HepG2 (cell line): ENCODE measurements at regions not wholly inside any gene's neighbourhood (a gene's known extent, or its start where the extent isn't known, plus 50 kb on each side); places are given as distances from the start of the nearest gene placed in this dataset.

Experiments used
- ATAC-seq: fragments of 200-7000 bp; cut with Tn5 transposase; 3 replicates; pipeline ENCODE4 v1.9.1; 2020; ENCODE audit warnings: mild to moderate bottlenecking, moderate library complexity
- BruUV-seq: library from RNA; stranded (reverse); fragments of 400-500 nt; replicated peaks from 2 replicates; lab custom pipeline; 2021; lab: Mats Ljungman, UMichigan
- CTCF ChIA-PET: fragments of 300-600 bp; formaldehyde crosslinking; extraction: SDS; loops from one replicate; lab custom pipeline; 2021; ENCODE audit warnings: low total read pairs, inconsistent platforms, low intra/inter-chr PET ratio; lab: Yijun Ruan, JAX
- POLR2A ChIA-PET: fragments of 350-600 bp; sonication (Branson Sonifier 250); formaldehyde crosslinking; loops from one replicate; lab custom pipeline; 2020; ENCODE audit warnings: antibody characterized with exemption, inconsistent platforms; lab: Yijun Ruan, JAX
- DNase-seq: peaks from one replicate; pipeline ENCODE4 v3.0.0-alpha.2; 2015; ENCODE audit warnings: low spot score
- FAIRE-seq: peaks from 3 replicates; lab custom pipeline; 2011; peaks lifted over from hg19 to GRCh38; lab: Jason Lieb, UNC
- H2AFZ ChIP-seq: one replicate; pipeline ENCODE4 v1.6.1; 2011; ENCODE audit warnings: low read length, inconsistent platforms
- H3K27ac ChIP-seq: fragments of 300-600 bp; 3 replicates; pipeline ENCODE4 v1.8.0; 2011; ENCODE audit warnings: mixed run types, mild to moderate bottlenecking, mixed read lengths, low read length, inconsistent platforms; ENCODE audit not compliant: insufficient read depth; ENCODE audit errors: extremely low read length
- H3K27me3 ChIP-seq, 2 experiments: fragments of 200-600 bp in 1 of 2; 2 replicates in 1 of 2; 3 replicates in 1 of 2; pipeline versions ENCODE4 v1.6.0 to v1.8.0; 2011; ENCODE audit warnings: low read length in 2 of 2, mild to moderate bottlenecking in 2 of 2, moderate library complexity in 2 of 2, inconsistent platforms in 1 of 2; ENCODE audit not compliant: insufficient read depth in 2 of 2, control insufficient read depth in 1 of 2
- H3K36me3 ChIP-seq, 2 experiments: fragments of 200-600 bp in 1 of 2; replicated peaks in 1 of 2; 2 replicates in 1 of 2; 3 replicates in 1 of 2; pipeline versions ENCODE4 v1.5.1 to v1.8.0; 2011; ENCODE audit warnings: low read length in 2 of 2, inconsistent platforms in 1 of 2; ENCODE audit not compliant: insufficient read depth in 2 of 2, control insufficient read depth in 1 of 2
- H3K4me1 ChIP-seq: 2 replicates; pipeline ENCODE4 v1.5.1; 2012; ENCODE audit warnings: low read length, inconsistent platforms; ENCODE audit not compliant: insufficient read depth
- H3K4me2 ChIP-seq: 2 replicates; pipeline ENCODE4 v1.6.0; 2011; ENCODE audit warnings: low read depth, low read length, inconsistent platforms
- H3K4me3 ChIP-seq, 3 experiments: fragments of 200-600 bp in 1 of 3; sonication (generic), shearing (Covaris generic) in 1 of 3; replicated peaks in 1 of 3; 2 replicates each; pipeline ENCODE4 v1.5.1; 2011 to 2016; ENCODE audit warnings: low read length in 3 of 3, inconsistent platforms in 2 of 3, low read depth in 2 of 3, mild to moderate bottlenecking in 2 of 3, control low read depth in 1 of 3, mixed read lengths in 1 of 3; ENCODE audit not compliant: insufficient read depth in 1 of 3
- H3K79me2 ChIP-seq: one replicate; pipeline ENCODE4 v1.6.1; 2011; ENCODE audit warnings: low read length, inconsistent platforms; ENCODE audit not compliant: insufficient read depth
- H3K9ac ChIP-seq: 2 replicates; pipeline ENCODE4 v1.6.0; 2011; ENCODE audit warnings: mild to moderate bottlenecking, low read depth, low read length, inconsistent platforms; ENCODE audit not compliant: insufficient read depth
- H3K9me3 ChIP-seq: 2 replicates; pipeline ENCODE4 v1.5.1; 2012; ENCODE audit warnings: mild to moderate bottlenecking, low read length
- H4K20me1 ChIP-seq: 2 replicates; pipeline ENCODE4 v1.6.0; 2011; ENCODE audit warnings: inconsistent platforms, mild to moderate bottlenecking, low read length, moderate library complexity; ENCODE audit not compliant: insufficient read depth
- CREB1 ChIP-seq, 2 experiments: fragments of 450-650 bp in 1 of 2; IDR thresholded peaks; 2 replicates each; pipeline ENCODE4 v1.6.1; 2016 to 2017; ENCODE audit warnings: control low read depth in 1 of 2, mild to moderate bottlenecking in 1 of 2, missing compliant biosample characterization in 1 of 2, missing genetic modification characterization in 1 of 2
- DNMT3B ChIP-seq: conservative IDR thresholded peaks from 2 replicates; pipeline ENCODE4 v1.6.1; 2016; ENCODE audit warnings: missing biosample characterization, control low read depth
- ERF ChIP-seq: IDR thresholded peaks from 2 replicates; pipeline ENCODE4 v1.6.1; 2018; ENCODE audit warnings: missing biosample characterization, missing genetic modification reagents
- KAT8 ChIP-seq: IDR thresholded peaks from 2 replicates; pipeline ENCODE4 v1.6.1; 2016; ENCODE audit warnings: missing genetic modification reagents, missing compliant biosample characterization
- KDM4B ChIP-seq: sonication (generic); formaldehyde crosslinking; IDR thresholded peaks from 2 replicates; pipeline ENCODE4 v1.4.0; 2020; ENCODE audit warnings: missing genetic modification reagents
- KLF12 ChIP-seq: sonication (generic); formaldehyde crosslinking; IDR thresholded peaks from 2 replicates; pipeline ENCODE4 v1.4.0; 2020; ENCODE audit warnings: missing genetic modification reagents, borderline replicate concordance
- MED8 ChIP-seq: sonication (generic); formaldehyde crosslinking; IDR thresholded peaks from 2 replicates; pipeline ENCODE4 v1.8.1; 2023; ENCODE audit warnings: mild to moderate bottlenecking, missing genetic modification reagents; ENCODE audit not compliant: insufficient replicate concordance
- SP4 ChIP-seq: sonication (generic); formaldehyde crosslinking; IDR thresholded peaks from 2 replicates; pipeline ENCODE4 v1.8.1; 2023; ENCODE audit warnings: mild to moderate bottlenecking, missing genetic modification reagents
- ZNF20 ChIP-seq: sonication (generic); formaldehyde crosslinking; IDR thresholded peaks from 2 replicates; pipeline ENCODE4 v1.4.0; 2020; ENCODE audit warnings: mild to moderate bottlenecking, moderate library complexity, missing genetic modification reagents
- ZNF569 ChIP-seq: sonication (generic); formaldehyde crosslinking; IDR thresholded peaks from 2 replicates; pipeline ENCODE4 v1.5.0; 2020; ENCODE audit warnings: mild to moderate bottlenecking, missing genetic modification reagents, moderate library complexity, borderline replicate concordance
- ZNF800 ChIP-seq: sonication (generic); formaldehyde crosslinking; IDR thresholded peaks from 2 replicates; pipeline ENCODE4 v1.4.0; 2020; ENCODE audit warnings: missing genetic modification reagents
- ZSCAN25 ChIP-seq: sonication (generic); formaldehyde crosslinking; IDR thresholded peaks from 2 replicates; pipeline ENCODE4 v1.8.0; 2022; ENCODE audit warnings: mild to moderate bottlenecking, missing genetic modification reagents
- ZUFSP ChIP-seq: sonication (generic); formaldehyde crosslinking; IDR thresholded peaks from 2 replicates; pipeline ENCODE4 v1.9.0; 2021; ENCODE audit warnings: missing genetic modification reagents, mild to moderate bottlenecking, borderline replicate concordance
- WGBS: methylation state at CpG from one replicate; pipeline ENCODE4 v1.1.6; 2017; ENCODE audit warnings: low lambda C conversion rate; 5-methylcytosine and 5-hydroxymethylcytosine counted together
- in situ Hi-C: cut with HindIII; loops from 2 replicates; pipeline ENCODE4 v1.10.0; 2017; ENCODE audit warnings: low pct_unique_long_range_greater_than_20kb; ENCODE audit not compliant: extremely low pct_ligation_motif_present
- intact Hi-C: fragments of 100-400 bp; cut with micrococcal nuclease; formaldehyde crosslinking; loops from one replicate; pipeline ENCODE4 v1.10.0; 2022; ENCODE audit not compliant: unreplicated experiment

- CTCF ChIA-PET, result no interaction called here
- FAIRE-seq, result no peak
- H3K9ac ChIP-seq, result no peak overlapping the region
These were observed 548.2 kb upstream of the AMELY start for GRCh38 chrY:7459802-7460201.

GRCh38 chrY:7458301-7459078, 546.9 kb upstream of the AMELY start:
- no peaks in the 10 kb centered on the region for H3K4me1 ChIP-seq
- H3K36me3 ChIP-seq, result no peaks in the 10 kb centered on the region
- DNase-seq (no peak), ATAC-seq (no peak), FAIRE-seq (no peak)
- in situ Hi-C loops, result no loop called here
- H3K4me2 ChIP-seq, result no peak overlapping the region
- H3K79me2 ChIP-seq, result no peaks in the 10 kb centered on the region
- H4K20me1 ChIP-seq, result no peaks in the 10 kb centered on the region
- H3K4me3 ChIP-seq, result no peak overlapping the region
- H3K27me3 ChIP-seq, result no peaks in the 10 kb centered on the region
- no peak overlapping the region for H3K9ac ChIP-seq
- intact Hi-C loops, result no loop called here
- POLR2A ChIA-PET, result no interaction called here
- no peak overlapping the region for H2AFZ ChIP-seq
- CTCF ChIA-PET, result no interaction called here
- no TSS peak for BruUV-seq
- H3K9me3 ChIP-seq, result no peaks in the 10 kb centered on the region
- WGBS, result 0% methylated on average over 1 of the region's 1 CpG
- TF ChIP-seq ZNF569 (CRISPR knock-in tag) (no peak), ZNF800 (CRISPR knock-in tag) (no peak), MED8 (CRISPR knock-in tag) (no peak), ERF (no peak), KAT8 (no peak), ZSCAN25 (no peak), ZNF20 (no peak)
- H3K27ac ChIP-seq, result no peak overlapping the region

More at GRCh38 chrY:7459802-7460201, 548.2 kb upstream of the AMELY start:
- intact Hi-C loops, result no loop called here
- no peak for ATAC-seq
- TF ChIP-seq DNMT3B (no peak), KDM4B (CRISPR knock-in tag) (no peak), CREB1 (IDR thresholded peaks at IDR 0.05) (peak; percentile 92), CREB1 (CRISPR knock-in tag; IDR thresholded peaks at IDR 0.05) (no peak), KLF12 (CRISPR knock-in tag) (no peak), SP4 (CRISPR knock-in tag) (no peak), ZUFSP (no peak)
- TF ChIP-seq, all 625 proteins: peak for 1
- no peak overlapping the region for H3K4me2 ChIP-seq
- H3K79me2 ChIP-seq, result no peaks in the 10 kb centered on the region
- H3K27me3 ChIP-seq, result no peaks in the 10 kb centered on the region
- H3K4me1 ChIP-seq, result no peaks in the 10 kb centered on the region
- H3K36me3 ChIP-seq, result no peaks in the 10 kb centered on the region
- BruUV-seq, result no TSS peak
- DNase-seq, result no peak
- H3K9me3 ChIP-seq, result no peaks in the 10 kb centered on the region
- no peak overlapping the region for H3K27ac ChIP-seq
- no peak overlapping the region for H2AFZ ChIP-seq
- H4K20me1 ChIP-seq, result no peaks in the 10 kb centered on the region
- POLR2A ChIA-PET, result no interaction called here
- no peak overlapping the region for H3K4me3 ChIP-seq
- in situ Hi-C loops, result no loop called here
